SJCRH30 (cell line): ENCODE measurements at regions not wholly inside any gene's neighbourhood (a gene's known extent, or its start where the extent isn't known, plus 50 kb on each side); places are given as distances from the start of the nearest gene placed in this dataset.
"Not testable (repeated sequence)": the region's sequence is repeated elsewhere in the genome, so short reads cannot be mapped to it uniquely, and the experiment has no call there.

Experiments
- DNase-seq, 2 experiments: peaks; one replicate each; pipeline ENCODE4 v3.0.0-alpha.2; 2015 to 2020
- H3K27ac ChIP-seq: fragments of 250-450 bp; sonication (Bioruptor Pico); 2 replicates; pipeline ENCODE4 v1.5.1; 2020; ENCODE audit warnings: mild to moderate bottlenecking, moderate library complexity
- H3K27me3 ChIP-seq: fragments of 250-450 bp; sonication (Bioruptor Pico); 2 replicates; pipeline ENCODE4 v1.5.1; 2020; ENCODE audit warnings: mild to moderate bottlenecking, moderate library complexity
- H3K36me3 ChIP-seq: fragments of 250-450 bp; sonication (Bioruptor Pico); 2 replicates; pipeline ENCODE4 v1.5.1; 2020; ENCODE audit warnings: mild to moderate bottlenecking, moderate library complexity
- H3K4me1 ChIP-seq: fragments of 250-450 bp; sonication (Bioruptor Pico); 2 replicates; pipeline ENCODE4 v1.5.1; 2020; ENCODE audit warnings: mild to moderate bottlenecking, moderate library complexity
- H3K4me3 ChIP-seq: fragments of 250-450 bp; sonication (Bioruptor Pico); 2 replicates; pipeline ENCODE4 v1.5.1; 2020; ENCODE audit warnings: mild to moderate bottlenecking, moderate library complexity
- H3K9me3 ChIP-seq: fragments of 250-450 bp; sonication (Bioruptor Pico); replicated peaks from 2 replicates; pipeline ENCODE4 v1.5.1; 2020; ENCODE audit warnings: mild to moderate bottlenecking, moderate library complexity

- Histone ChIP-seq H3K4me1 (no peaks in the 10 kb centered on the region), H3K9me3 (peaks cover 4% of the 10 kb centered on the region), H3K27me3 (peaks cover 10% of the 10 kb centered on the region; the same call in 1 of the 2 replicates), H3K27ac (no peak overlapping the region), H3K36me3 (no peaks in the 10 kb centered on the region), H3K4me3 (no peak overlapping the region)
- no peak for DNase-seq
Measured at GRCh38 chr1:19552291-19553010, 67.1 kb upstream of the CAPZB start.

GRCh38 chr1:19551837-19552236 lies 66.5 kb upstream of the CAPZB start:
- not testable (repeated sequence) for H3K27ac ChIP-seq, H3K27me3 ChIP-seq, H3K9me3 ChIP-seq, H3K4me1 ChIP-seq, H3K36me3 ChIP-seq, H3K4me3 ChIP-seq
- DNase-seq = peak; percentile 13

- H3K27ac ChIP-seq, H3K36me3 ChIP-seq, H3K4me1 ChIP-seq, H3K27me3 ChIP-seq, H3K4me3 ChIP-seq, H3K9me3 ChIP-seq, DNase-seq: not testable (repeated sequence)
Measured at GRCh38 chr1:19550437-19550836, 65.1 kb upstream of the CAPZB start.

- Histone ChIP-seq H3K4me1 (no peaks in the 10 kb centered on the region), H3K4me3 (no peak overlapping the region), H3K27me3 (no peaks in the 10 kb centered on the region), H3K27ac (no peak overlapping the region), H3K9me3 (peaks cover 9% of the 10 kb centered on the region), H3K36me3 (no peaks in the 10 kb centered on the region)
- no peak for DNase-seq
Measured at GRCh38 chr1:19547814-19548213, 62.5 kb upstream of the CAPZB start.

GRCh38 chr1:19536519-19536918 lies 51.2 kb upstream of the CAPZB start:
- no peaks in the 10 kb centered on the region for H3K36me3 ChIP-seq
- H3K4me1 ChIP-seq = no peaks in the 10 kb centered on the region
- no peaks in the 10 kb centered on the region for H3K27me3 ChIP-seq
- DNase-seq = no peak
- no peak overlapping the region for H3K27ac ChIP-seq
- H3K4me3 ChIP-seq = no peak overlapping the region
- H3K9me3 ChIP-seq = 0 out of 2 replicates have a peak, but pooled peaks cover 2% of the 10 kb centered on the region

GRCh38 chr1:19535214-19535613 lies 49.9 kb upstream of the CAPZB start:
- Histone ChIP-seq H3K27ac (no peak overlapping the region), H3K36me3 (no peaks in the 10 kb centered on the region)

More at GRCh38 chr1:19535214-19535613, 49.9 kb upstream of the CAPZB start:
- H3K4me1 ChIP-seq = no peaks in the 10 kb centered on the region
- no peak overlapping the region for H3K4me3 ChIP-seq
- no peaks in the 10 kb centered on the region for H3K27me3 ChIP-seq
- DNase-seq = no peak
- no peaks in the 10 kb centered on the region for H3K9me3 ChIP-seq
